ENCODE measurements at regions not wholly inside any gene's neighbourhood (a gene's known extent, or its start where the extent isn't known, plus 50 kb on each side); places are given as distances from the start of the nearest gene placed in this dataset.
"Not testable (repeated sequence)": the region's sequence is repeated elsewhere in the genome, so short reads cannot be mapped to it uniquely, and the experiment has no call there.

DNA sequence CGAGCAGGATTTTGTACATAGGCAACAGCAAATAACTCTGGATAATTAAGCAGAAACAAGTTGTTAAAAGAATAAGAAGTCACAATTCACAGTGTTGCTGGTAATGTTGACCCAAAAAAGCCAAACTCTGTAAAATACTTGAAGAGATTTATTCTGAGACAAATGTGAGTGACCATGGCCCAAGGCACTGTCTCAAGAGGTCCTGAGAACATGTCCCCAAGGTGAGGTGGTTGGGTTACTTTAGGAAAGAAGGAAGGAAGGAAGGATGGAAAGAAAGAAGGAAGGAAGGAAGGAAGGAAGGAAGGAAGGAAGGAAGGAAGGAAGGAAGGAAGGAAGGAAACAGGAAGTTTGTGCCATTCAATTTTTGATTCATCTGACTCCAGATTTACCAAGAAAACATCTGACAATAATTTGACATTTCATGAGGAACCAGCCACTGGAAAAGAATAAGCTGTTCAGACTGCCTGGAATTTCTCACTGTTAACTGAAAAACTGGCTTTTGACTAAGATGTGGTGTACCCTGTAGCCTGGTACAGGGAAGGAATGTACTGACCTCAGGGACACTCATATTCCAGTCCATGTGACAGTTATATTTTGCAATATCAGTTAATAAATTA is 295.9 kb upstream of the TNC start:
- Histone ChIP-seq H3K9ac (ENCODE audit: low read length) (no peak overlapping the region), H3K36me3 (ENCODE audit: insufficient read depth, low read length) (no peaks in the 10 kb centered on the region), H3K4me3 (ENCODE audit: low read depth in 1 of 2, low read length in 2 of 2) (no peak overlapping the region), H3K4me1 (ENCODE audit: insufficient read depth, low read length) (no peaks in the 10 kb centered on the region), H3K27me3 (ENCODE audit: control insufficient read depth in 1 of 2, insufficient read depth in 2 of 2, low read length in 2 of 2) (no peaks in the 10 kb centered on the region), H3K27ac (ENCODE audit: low read depth, low read length) (no peak overlapping the region), H3K9me3 (ENCODE audit: low read length) (no peaks in the 10 kb centered on the region)

DNA sequence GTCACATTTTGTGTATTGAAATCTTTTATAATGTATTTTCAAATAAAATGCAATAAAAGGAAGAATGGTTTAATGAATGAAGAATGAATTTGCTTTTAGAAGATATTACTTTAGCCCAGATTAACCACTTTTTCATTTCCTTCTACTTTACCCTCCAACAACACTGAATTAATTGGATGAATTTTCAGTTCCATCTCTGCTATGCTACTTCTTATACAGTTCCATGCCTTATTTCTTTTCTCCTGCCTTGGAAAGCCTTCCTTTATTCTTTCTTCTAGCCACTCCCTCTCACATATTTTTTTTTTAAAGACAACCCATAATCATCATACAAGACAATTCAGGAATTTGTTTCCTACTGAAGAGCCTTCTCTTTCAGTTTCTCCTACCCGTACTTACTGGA is 296.6 kb upstream of the TNC start:
- Histone ChIP-seq H3K9ac (ENCODE audit: low read length) (no peak overlapping the region), H3K4me1 (ENCODE audit: insufficient read depth, low read length) (no peaks in the 10 kb centered on the region), H3K4me3 (ENCODE audit: low read depth in 1 of 2, low read length in 2 of 2) (no peak overlapping the region), H3K27me3 (ENCODE audit: control insufficient read depth in 1 of 2, insufficient read depth in 2 of 2, low read length in 2 of 2) (no peaks in the 10 kb centered on the region), H3K27ac (ENCODE audit: low read depth, low read length) (no peak overlapping the region), H3K9me3 (ENCODE audit: low read length) (no peaks in the 10 kb centered on the region), H3K36me3 (ENCODE audit: insufficient read depth, low read length) (no peaks in the 10 kb centered on the region)

DNA sequence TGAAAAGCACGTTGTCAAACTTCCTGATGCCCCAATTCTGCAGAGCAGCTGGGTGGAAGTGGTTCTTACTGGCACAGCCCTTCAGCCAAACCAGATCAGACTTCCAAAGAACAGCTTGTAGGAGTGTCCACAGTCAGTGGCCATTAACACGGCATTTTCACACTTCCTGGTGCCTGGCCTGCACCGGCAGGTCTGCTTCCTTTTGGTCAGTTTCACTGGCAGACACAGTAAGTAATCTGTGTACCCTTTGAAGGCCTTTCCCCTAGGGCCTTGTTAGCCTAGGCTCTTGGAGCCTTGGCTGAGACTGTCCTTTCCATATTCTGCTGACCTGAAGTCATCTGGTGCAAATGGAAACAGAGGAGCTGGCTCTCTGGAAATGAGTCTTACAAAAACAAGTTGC is 297.5 kb upstream of the TNC start:
- H3K27me3 ChIP-seq (ENCODE audit: control insufficient read depth in 1 of 2, insufficient read depth in 2 of 2, low read length in 2 of 2) = no peaks in the 10 kb centered on the region
- H3K4me3 ChIP-seq (ENCODE audit: low read depth in 1 of 2, low read length in 2 of 2) = no peak overlapping the region
- no peaks in the 10 kb centered on the region for H3K4me1 ChIP-seq (ENCODE audit: insufficient read depth, low read length)
- H3K36me3 ChIP-seq (ENCODE audit: insufficient read depth, low read length) = no peaks in the 10 kb centered on the region
- H3K9ac ChIP-seq (ENCODE audit: low read length) = no peak overlapping the region
- no peaks in the 10 kb centered on the region for H3K9me3 ChIP-seq (ENCODE audit: low read length)
- H3K27ac ChIP-seq (ENCODE audit: low read depth, low read length) = no peak overlapping the region

DNA sequence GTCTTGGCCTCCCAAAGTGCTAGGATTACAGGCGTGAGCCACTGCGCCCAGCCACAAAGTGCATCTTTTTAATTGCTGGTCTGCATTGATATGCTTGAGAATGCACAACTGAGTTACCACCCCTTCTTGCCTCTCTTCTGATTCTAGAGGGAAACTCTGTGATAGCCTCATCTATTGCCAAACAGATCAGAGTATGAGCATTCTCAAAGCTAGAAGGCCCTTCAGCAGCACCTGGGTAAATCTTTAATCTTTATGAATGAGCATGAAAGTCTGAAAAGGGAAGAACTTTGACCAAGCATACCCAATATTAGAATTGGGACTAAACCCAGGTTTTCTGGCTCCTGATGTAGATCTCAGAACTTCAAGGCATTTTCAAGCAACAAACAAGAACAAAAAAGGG is 298.3 kb upstream of the TNC start:
- no peaks in the 10 kb centered on the region for H3K36me3 ChIP-seq (ENCODE audit: insufficient read depth, low read length)
- H3K4me3 ChIP-seq (ENCODE audit: low read depth in 1 of 2, low read length in 2 of 2) = no peak overlapping the region
- no peak overlapping the region for H3K27ac ChIP-seq (ENCODE audit: low read depth, low read length)
- no peaks in the 10 kb centered on the region for H3K27me3 ChIP-seq (ENCODE audit: control insufficient read depth in 1 of 2, insufficient read depth in 2 of 2, low read length in 2 of 2)
- no peak overlapping the region for H3K9ac ChIP-seq (ENCODE audit: low read length)
- no peaks in the 10 kb centered on the region for H3K9me3 ChIP-seq (ENCODE audit: low read length)
- H3K4me1 ChIP-seq (ENCODE audit: insufficient read depth, low read length) = no peaks in the 10 kb centered on the region

DNA sequence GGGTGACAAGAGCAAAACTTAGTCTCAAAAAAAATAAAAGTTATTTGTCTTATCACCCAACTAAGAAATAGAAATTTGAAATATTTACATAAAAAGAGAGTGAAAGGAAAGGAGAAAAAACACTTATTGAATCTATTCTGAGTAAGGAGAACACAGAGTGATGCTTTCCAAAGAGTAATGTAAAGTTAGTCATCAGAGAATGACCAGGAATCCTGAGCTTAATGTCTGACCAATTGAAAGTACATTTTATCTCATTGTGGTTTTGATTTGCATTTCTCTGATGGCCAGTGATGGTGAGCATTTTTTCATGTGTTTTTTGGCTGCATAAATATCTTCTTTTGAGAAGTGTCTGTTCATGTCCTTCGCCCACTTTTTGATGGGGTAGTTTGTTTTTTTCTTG is 300.2 kb upstream of the TNC start:
- H3K4me1 ChIP-seq (ENCODE audit: insufficient read depth, low read length); H3K27me3 ChIP-seq (ENCODE audit: control insufficient read depth in 1 of 2, insufficient read depth in 2 of 2, low read length in 2 of 2); H3K27ac ChIP-seq (ENCODE audit: low read depth, low read length); H3K9ac ChIP-seq (ENCODE audit: low read length); H3K36me3 ChIP-seq (ENCODE audit: insufficient read depth, low read length); H3K9me3 ChIP-seq (ENCODE audit: low read length); H3K4me3 ChIP-seq (ENCODE audit: low read depth in 1 of 2, low read length in 2 of 2): not testable (repeated sequence)

DNA sequence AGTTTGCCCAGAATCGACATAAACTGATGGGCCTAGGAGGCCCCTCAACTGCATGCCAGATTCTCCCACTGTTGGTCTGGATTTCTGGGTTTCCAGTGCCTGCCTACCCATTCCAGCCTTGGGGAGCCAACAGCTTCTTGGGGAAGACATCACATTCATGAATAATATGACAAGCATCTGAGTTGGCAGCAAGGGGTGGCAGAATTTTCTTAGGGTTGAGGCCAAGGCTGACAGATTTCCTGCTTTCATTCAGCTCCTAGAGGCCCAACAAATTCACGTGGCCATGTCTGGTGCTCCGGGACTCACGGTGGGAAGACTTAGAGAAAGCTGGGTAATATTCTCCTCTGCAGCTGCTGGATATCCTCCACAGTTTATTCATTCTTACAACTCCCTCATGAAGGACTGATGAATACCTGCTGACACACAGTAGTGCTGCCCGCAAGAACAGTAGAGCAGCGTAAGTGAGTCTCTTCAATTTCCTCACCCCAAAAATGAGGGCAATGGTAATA is 305.0 kb upstream of the TNC start:
- Histone ChIP-seq H3K27ac (ENCODE audit: low read depth, low read length) (no peak overlapping the region), H3K4me1 (ENCODE audit: insufficient read depth, low read length) (no peaks in the 10 kb centered on the region), H3K27me3 (ENCODE audit: control insufficient read depth in 1 of 2, insufficient read depth in 2 of 2, low read length in 2 of 2) (no peaks in the 10 kb centered on the region), H3K9ac (ENCODE audit: low read length) (no peak overlapping the region), H3K36me3 (ENCODE audit: insufficient read depth, low read length) (no peaks in the 10 kb centered on the region), H3K4me3 (ENCODE audit: low read depth in 1 of 2, low read length in 2 of 2) (no peak overlapping the region), H3K9me3 (ENCODE audit: low read length) (no peaks in the 10 kb centered on the region)

DNA sequence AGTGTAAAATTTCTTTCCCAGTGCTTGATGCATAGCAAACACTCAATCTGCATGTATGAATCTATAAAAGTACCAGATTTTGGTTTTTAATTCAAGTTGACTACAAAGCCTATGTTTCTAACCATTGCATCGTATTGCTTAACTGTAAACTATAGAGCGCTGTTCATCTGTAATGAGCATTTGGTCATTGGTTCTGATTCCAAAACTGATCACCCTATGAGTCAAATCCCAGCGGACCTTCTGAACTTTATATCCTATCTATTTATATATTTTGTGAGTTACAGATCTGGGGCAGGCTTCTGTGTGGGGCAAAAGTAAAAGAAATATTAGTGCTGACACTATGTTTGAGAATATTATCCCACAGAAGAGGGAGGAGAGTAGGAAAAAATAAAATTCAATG is 305.7 kb upstream of the TNC start:
- H3K9me3 ChIP-seq (ENCODE audit: low read length) = no peaks in the 10 kb centered on the region
- no peak overlapping the region for H3K27ac ChIP-seq (ENCODE audit: low read depth, low read length)
- no peak overlapping the region for H3K4me3 ChIP-seq (ENCODE audit: low read depth in 1 of 2, low read length in 2 of 2)
- no peaks in the 10 kb centered on the region for H3K27me3 ChIP-seq (ENCODE audit: control insufficient read depth in 1 of 2, insufficient read depth in 2 of 2, low read length in 2 of 2)
- no peaks in the 10 kb centered on the region for H3K36me3 ChIP-seq (ENCODE audit: insufficient read depth, low read length)
- H3K9ac ChIP-seq (ENCODE audit: low read length) = no peak overlapping the region
- H3K4me1 ChIP-seq (ENCODE audit: insufficient read depth, low read length) = no peaks in the 10 kb centered on the region

DNA sequence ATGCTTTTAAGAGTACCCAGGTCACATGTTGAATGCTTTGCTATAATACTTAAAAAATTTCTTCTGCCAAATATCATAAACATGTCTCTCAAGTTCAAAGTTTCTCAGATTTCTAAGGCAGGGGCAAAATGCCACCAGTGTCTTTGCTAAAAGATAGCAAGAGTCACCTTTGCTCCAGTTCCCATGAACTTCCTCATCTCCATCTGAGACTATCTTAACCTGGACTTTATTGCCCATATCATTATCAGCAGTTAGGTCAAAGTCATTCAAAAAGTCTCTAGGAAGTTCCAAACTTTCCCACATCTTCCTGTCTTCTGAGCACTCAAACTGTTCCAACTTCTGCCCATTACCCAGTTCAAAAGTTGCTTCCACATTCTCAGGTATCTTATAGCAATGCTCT is 307.6 kb upstream of the TNC start:
- H3K9ac ChIP-seq (ENCODE audit: low read length) = no peak overlapping the region
- no peaks in the 10 kb centered on the region for H3K27me3 ChIP-seq (ENCODE audit: control insufficient read depth in 1 of 2, insufficient read depth in 2 of 2, low read length in 2 of 2)
- H3K36me3 ChIP-seq (ENCODE audit: insufficient read depth, low read length) = no peaks in the 10 kb centered on the region
- no peak overlapping the region for H3K27ac ChIP-seq (ENCODE audit: low read depth, low read length)
- no peaks in the 10 kb centered on the region for H3K4me1 ChIP-seq (ENCODE audit: insufficient read depth, low read length)
- no peak overlapping the region for H3K4me3 ChIP-seq (ENCODE audit: low read depth in 1 of 2, low read length in 2 of 2)
- no peaks in the 10 kb centered on the region for H3K9me3 ChIP-seq (ENCODE audit: low read length)

DNA sequence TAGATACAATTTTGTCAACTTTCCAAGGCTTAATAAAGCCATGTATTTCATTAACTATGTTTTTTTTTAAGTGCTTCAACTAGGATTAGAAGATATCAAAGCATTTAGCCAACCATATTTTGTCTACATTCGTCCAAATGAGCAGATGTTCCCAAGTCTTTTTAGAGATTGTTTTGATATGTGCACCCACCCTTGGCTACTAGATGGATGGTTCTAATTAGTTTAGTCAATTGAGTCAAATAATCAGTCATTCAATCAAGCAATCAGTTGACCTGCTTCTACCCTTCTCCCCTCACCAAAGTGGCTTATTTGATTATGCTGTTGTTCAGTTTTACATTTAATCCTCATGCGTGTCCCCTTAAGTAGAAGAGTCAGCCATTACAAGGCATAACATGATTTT is 319.5 kb upstream of the TNC start:
- H3K9ac ChIP-seq (ENCODE audit: low read length) = no peak overlapping the region
- H3K4me3 ChIP-seq (ENCODE audit: low read depth in 1 of 2, low read length in 2 of 2) = no peak overlapping the region
- peaks cover 12% of the 10 kb centered on the region for H3K4me1 ChIP-seq (ENCODE audit: insufficient read depth, low read length)
- no peaks in the 10 kb centered on the region for H3K27me3 ChIP-seq (ENCODE audit: control insufficient read depth in 1 of 2, insufficient read depth in 2 of 2, low read length in 2 of 2)
- no peak overlapping the region for H3K27ac ChIP-seq (ENCODE audit: low read depth, low read length)
- no peaks in the 10 kb centered on the region for H3K36me3 ChIP-seq (ENCODE audit: insufficient read depth, low read length)
- no peaks in the 10 kb centered on the region for H3K9me3 ChIP-seq (ENCODE audit: low read length)

DNA sequence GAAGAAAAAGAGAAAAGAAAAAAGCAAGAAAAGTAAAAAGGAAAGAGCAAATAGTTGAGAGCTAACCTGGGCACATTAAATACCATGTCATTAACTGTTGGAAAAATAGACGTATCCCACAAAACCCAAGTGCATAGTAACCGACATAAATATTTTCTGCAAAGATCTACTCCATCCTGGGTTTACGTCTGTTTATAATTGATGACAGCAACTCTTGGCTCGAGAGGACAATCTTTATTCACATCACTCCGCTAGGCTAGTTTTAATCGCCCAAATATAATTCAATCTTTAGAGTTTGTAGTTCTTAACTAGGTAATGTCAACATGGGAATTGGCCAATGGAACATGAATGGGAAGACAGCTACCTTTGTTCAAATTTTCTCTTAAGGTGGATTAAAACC is 321.7 kb upstream of the TNC start:
- H3K4me3 ChIP-seq (ENCODE audit: low read depth in 1 of 2, low read length in 2 of 2) = no peak overlapping the region
- peaks cover 12% of the 10 kb centered on the region for H3K4me1 ChIP-seq (ENCODE audit: insufficient read depth, low read length)
- no peaks in the 10 kb centered on the region for H3K27me3 ChIP-seq (ENCODE audit: control insufficient read depth in 1 of 2, insufficient read depth in 2 of 2, low read length in 2 of 2)
- no peak overlapping the region for H3K27ac ChIP-seq (ENCODE audit: low read depth, low read length)
- no peaks in the 10 kb centered on the region for H3K36me3 ChIP-seq (ENCODE audit: insufficient read depth, low read length)
- H3K9me3 ChIP-seq (ENCODE audit: low read length) = no peaks in the 10 kb centered on the region
- H3K9ac ChIP-seq (ENCODE audit: low read length) = no peak overlapping the region

DNA sequence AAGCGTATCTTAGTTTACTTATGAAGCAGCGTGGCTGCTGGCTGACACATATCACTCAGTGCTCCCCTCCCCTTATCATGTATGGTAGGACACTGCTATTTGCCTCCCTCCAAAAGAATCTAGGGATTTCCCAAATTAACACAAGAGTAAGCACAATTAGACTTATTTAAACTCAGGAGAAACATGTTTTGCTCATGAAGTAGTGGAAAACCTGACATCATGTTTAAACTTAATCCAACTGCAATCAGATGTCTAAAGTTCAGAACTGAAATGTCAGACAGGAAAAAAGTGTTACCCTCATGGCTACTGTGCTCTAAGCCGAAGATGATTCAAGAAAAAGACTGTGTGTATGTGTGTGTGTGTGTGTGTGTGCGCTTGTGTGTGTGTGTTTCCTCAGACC is 324.1 kb upstream of the TNC start:
- H3K36me3 ChIP-seq (ENCODE audit: insufficient read depth, low read length) = no peaks in the 10 kb centered on the region
- H3K9ac ChIP-seq (ENCODE audit: low read length) = no peak overlapping the region
- H3K4me3 ChIP-seq (ENCODE audit: low read depth in 1 of 2, low read length in 2 of 2) = no peak overlapping the region
- H3K9me3 ChIP-seq (ENCODE audit: low read length) = no peaks in the 10 kb centered on the region
- H3K4me1 ChIP-seq (ENCODE audit: insufficient read depth, low read length) = peaks cover 24% of the 10 kb centered on the region
- H3K27me3 ChIP-seq (ENCODE audit: control insufficient read depth in 1 of 2, insufficient read depth in 2 of 2, low read length in 2 of 2) = no peaks in the 10 kb centered on the region
- no peak overlapping the region for H3K27ac ChIP-seq (ENCODE audit: low read depth, low read length)

DNA sequence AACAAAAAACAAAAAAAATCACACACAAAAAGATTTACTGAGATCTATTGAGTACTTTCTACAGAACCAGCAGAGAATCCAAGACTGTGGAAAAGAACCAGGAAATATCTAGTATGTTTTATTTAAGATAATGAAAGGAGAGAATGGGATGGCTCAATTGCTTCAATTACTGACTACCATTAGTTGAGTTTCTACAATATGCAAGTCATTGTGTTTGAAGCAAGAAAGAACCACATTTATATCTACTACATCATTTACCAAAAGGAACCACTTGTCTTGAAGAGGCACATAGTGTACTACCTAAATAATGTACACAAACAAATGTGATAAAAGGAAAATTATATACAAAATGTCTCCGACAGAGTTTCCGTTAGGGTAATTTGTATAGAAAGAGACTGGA is 325.9 kb upstream of the TNC start:
- no peak overlapping the region for H3K4me3 ChIP-seq (ENCODE audit: low read depth in 1 of 2, low read length in 2 of 2)
- no peaks in the 10 kb centered on the region for H3K9me3 ChIP-seq (ENCODE audit: low read length)
- H3K9ac ChIP-seq (ENCODE audit: low read length) = no peak overlapping the region
- peaks cover 24% of the 10 kb centered on the region for H3K4me1 ChIP-seq (ENCODE audit: insufficient read depth, low read length)
- no peaks in the 10 kb centered on the region for H3K27me3 ChIP-seq (ENCODE audit: control insufficient read depth in 1 of 2, insufficient read depth in 2 of 2, low read length in 2 of 2)
- no peak overlapping the region for H3K27ac ChIP-seq (ENCODE audit: low read depth, low read length)
- no peaks in the 10 kb centered on the region for H3K36me3 ChIP-seq (ENCODE audit: insufficient read depth, low read length)

Measured in muscle layer of colon (tissue), 2 donors.